Vagina (tissue), 2 donors: ENCODE measurements at regions not wholly inside any gene's neighbourhood (a gene's known extent, or its start where the extent isn't known, plus 50 kb on each side); places are given as distances from the start of the nearest gene placed in this dataset.

ENCODE experiments used
- DNase-seq, 2 donors: peaks; one replicate each; pipeline ENCODE4 v3.0.0-alpha.2; 2017; ENCODE audit errors: extremely low spot score in 2 of 2
- H3K27ac ChIP-seq: fragments of 200-600 bp; sonication (generic); one replicate; pipeline ENCODE4 v1.5.1; 2019
- H3K27me3 ChIP-seq: fragments of 200-600 bp; sonication (generic); one replicate; pipeline ENCODE4 v1.5.1; 2019
- H3K36me3 ChIP-seq, 2 donors: fragments of 200-600 bp; sonication (generic); one replicate each; pipeline ENCODE4 v1.5.1; 2017 to 2019
- H3K4me1 ChIP-seq: fragments of 200-600 bp; sonication (generic); one replicate; pipeline ENCODE4 v1.5.1; 2019
- H3K4me3 ChIP-seq, 2 donors: fragments of 200-600 bp; sonication (generic); 1 replicate in 1 of 2; 2 replicates in 1 of 2; pipeline ENCODE4 v1.5.1; 2016 to 2019
- H3K9me3 ChIP-seq: fragments of 200-600 bp; sonication (generic); one replicate; pipeline ENCODE4 v1.5.1; 2019
- POLR2A ChIP-seq, 2 donors: fragments of 450-650 bp; IDR thresholded peaks; one replicate each; pipeline ENCODE4 v1.6.1; 2017; ENCODE audit warnings: antibody characterized with exemption in 2 of 2, mild to moderate bottlenecking in 2 of 2, moderate library complexity in 2 of 2
- POLR2AphosphoS5 ChIP-seq, 2 donors: sonication (generic); formaldehyde crosslinking; IDR thresholded peaks; one replicate each; pipeline ENCODE4 v1.9.0; 2017; ENCODE audit warnings: antibody characterized with exemption in 2 of 2, mild to moderate bottlenecking in 2 of 2, low read depth in 1 of 2; ENCODE audit not compliant: insufficient read depth in 1 of 2
- intact Hi-C: fragments of 100-400 bp; cut with DNase I; formaldehyde crosslinking; loops from one replicate; pipeline ENCODE4 v1.15.1; 2023
- TF ChIP-seq, protein P1 (sequence below), 3 experiments: fragments of 450-650 bp in 2 of 3; fragments of 200-600 bp in 1 of 3; sonication (generic) in 1 of 3; IDR thresholded peaks; one replicate each; pipeline ENCODE4 v1.5.1; 2017 to 2019; ENCODE audit warnings: antibody characterized with exemption in 3 of 3, mild to moderate bottlenecking in 2 of 3, moderate library complexity in 2 of 3

DNA sequence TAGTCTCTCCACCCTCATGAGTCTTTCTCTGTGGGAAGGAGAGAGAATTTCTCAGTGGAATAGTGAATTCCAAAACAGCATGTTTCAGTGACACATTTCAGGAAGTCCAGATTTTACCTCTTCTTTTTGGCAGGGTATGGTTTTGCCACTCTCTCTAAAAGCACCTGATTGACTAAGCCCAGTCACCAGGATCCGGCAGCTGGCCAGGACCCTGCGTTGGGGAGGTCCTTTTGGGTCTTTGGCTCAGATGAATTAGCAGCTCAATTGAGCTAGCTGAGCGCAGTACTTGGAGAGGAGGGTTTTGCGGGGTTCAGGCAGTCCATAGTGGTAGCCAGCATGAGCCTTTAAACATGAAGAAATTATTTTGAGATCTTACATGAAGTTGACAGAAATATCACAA lies 548.2 kb downstream of the PDCD6IP start:
- H3K36me3 ChIP-seq = no peaks in the 10 kb centered on the region
- no peak overlapping the region for H3K27ac ChIP-seq
- no peaks in the 10 kb centered on the region for H3K9me3 ChIP-seq
- intact Hi-C loops = no loop called here
- TF ChIP-seq POLR2AphosphoS5 (IDR thresholded peaks at IDR 0.05; ENCODE audit: insufficient read depth in 1 of 2, low read depth in 1 of 2) = no peak
- TF ChIP-seq, protein P1, sequence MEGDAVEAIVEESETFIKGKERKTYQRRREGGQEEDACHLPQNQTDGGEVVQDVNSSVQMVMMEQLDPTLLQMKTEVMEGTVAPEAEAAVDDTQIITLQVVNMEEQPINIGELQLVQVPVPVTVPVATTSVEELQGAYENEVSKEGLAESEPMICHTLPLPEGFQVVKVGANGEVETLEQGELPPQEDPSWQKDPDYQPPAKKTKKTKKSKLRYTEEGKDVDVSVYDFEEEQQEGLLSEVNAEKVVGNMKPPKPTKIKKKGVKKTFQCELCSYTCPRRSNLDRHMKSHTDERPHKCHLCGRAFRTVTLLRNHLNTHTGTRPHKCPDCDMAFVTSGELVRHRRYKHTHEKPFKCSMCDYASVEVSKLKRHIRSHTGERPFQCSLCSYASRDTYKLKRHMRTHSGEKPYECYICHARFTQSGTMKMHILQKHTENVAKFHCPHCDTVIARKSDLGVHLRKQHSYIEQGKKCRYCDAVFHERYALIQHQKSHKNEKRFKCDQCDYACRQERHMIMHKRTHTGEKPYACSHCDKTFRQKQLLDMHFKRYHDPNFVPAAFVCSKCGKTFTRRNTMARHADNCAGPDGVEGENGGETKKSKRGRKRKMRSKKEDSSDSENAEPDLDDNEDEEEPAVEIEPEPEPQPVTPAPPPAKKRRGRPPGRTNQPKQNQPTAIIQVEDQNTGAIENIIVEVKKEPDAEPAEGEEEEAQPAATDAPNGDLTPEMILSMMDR (IDR thresholded peaks at IDR 0.05) = no peak
- TF ChIP-seq POLR2A (IDR thresholded peaks at IDR 0.05) = no peak
- no peaks in the 10 kb centered on the region for H3K27me3 ChIP-seq
- no peak overlapping the region for H3K4me3 ChIP-seq
- H3K4me1 ChIP-seq = no peaks in the 10 kb centered on the region
- no peak for DNase-seq

DNA sequence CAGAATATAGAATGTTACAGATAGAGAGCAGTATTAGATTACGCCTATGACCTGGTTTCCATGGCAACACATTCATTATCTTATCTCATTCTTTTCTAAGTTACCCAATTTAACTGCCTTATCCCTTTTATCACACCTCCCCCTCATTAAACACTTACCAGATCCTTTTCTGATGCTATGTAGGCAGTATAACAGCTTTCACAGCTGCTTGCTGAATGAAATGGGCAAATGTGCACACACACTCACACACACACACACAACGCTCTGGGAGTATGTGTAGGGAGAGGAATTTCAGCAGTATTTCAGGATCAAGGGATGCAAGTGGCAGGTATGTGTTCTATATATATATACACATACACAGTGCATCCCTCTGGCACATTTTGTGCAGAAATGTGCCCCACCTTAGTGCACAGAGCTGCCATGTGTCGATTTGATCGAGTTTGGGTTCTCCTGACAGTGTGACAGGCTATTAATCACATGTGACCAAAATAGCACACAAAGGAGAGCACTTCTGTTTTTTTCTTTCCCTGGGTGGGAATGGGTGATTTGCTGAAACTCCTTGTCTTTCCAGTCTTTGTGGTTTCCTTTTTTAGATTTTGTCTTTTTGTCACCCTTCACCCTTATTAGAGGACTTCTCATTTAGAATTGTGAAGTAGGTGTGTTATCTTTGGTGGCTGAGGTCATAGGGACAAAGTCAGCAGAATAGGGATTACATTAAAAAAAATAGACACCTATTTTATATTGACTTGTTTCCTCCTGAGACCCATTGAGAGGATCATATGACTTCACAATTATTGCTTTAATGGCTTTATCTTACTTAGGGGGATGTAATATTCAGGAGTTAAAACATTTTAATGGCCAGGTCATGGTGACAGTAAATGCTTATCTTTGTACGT lies 553.7 kb downstream of the PDCD6IP start:
- no peak overlapping the region for H3K27ac ChIP-seq
- TF ChIP-seq, protein P1 (IDR thresholded peaks at IDR 0.05) = no peak
- TF ChIP-seq POLR2A (IDR thresholded peaks at IDR 0.05) (no peak), POLR2AphosphoS5 (IDR thresholded peaks at IDR 0.05; ENCODE audit: insufficient read depth in 1 of 2, low read depth in 1 of 2) (no peak)
- no peak for DNase-seq
- intact Hi-C loops = no loop called here
- no peaks in the 10 kb centered on the region for H3K36me3 ChIP-seq
- H3K4me1 ChIP-seq = no peaks in the 10 kb centered on the region
- no peaks in the 10 kb centered on the region for H3K27me3 ChIP-seq
- H3K9me3 ChIP-seq = no peaks in the 10 kb centered on the region
- H3K4me3 ChIP-seq = no peak overlapping the region

DNA sequence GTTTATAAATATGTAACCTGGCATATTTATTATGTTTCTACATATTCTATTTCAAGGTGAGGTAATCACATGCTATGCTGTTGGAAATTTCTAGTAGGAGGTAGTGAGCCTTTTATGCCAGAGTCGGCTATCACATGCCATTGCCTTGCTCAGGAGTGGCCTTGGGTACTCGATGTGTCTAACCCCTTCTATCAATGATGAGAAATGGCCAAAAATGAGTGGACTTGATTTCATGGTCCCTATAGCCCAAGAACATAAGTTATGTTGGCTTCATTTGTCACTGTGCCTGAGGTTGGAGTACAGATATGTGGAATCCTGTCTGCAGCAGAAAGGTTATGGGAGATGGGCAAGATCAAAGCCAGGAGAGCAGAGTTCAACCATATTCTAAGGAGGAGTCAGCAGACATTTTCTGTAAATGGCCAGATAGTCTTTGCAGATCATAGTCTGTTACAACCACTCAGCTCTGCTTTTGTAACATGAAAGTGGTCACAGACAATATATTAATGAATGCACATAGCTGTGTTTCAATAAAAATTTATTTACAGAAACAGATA lies 554.4 kb downstream of the PDCD6IP start:
- intact Hi-C loops = no loop called here
- no peaks in the 10 kb centered on the region for H3K9me3 ChIP-seq
- H3K4me3 ChIP-seq = no peak overlapping the region
- no peak for DNase-seq
- no peaks in the 10 kb centered on the region for H3K36me3 ChIP-seq
- no peak overlapping the region for H3K27ac ChIP-seq
- TF ChIP-seq POLR2A (IDR thresholded peaks at IDR 0.05) (no peak), POLR2AphosphoS5 (IDR thresholded peaks at IDR 0.05; ENCODE audit: insufficient read depth in 1 of 2, low read depth in 1 of 2) (no peak)
- TF ChIP-seq, protein P1 (IDR thresholded peaks at IDR 0.05) = no peak
- H3K27me3 ChIP-seq = no peaks in the 10 kb centered on the region
- H3K4me1 ChIP-seq = no peaks in the 10 kb centered on the region

DNA sequence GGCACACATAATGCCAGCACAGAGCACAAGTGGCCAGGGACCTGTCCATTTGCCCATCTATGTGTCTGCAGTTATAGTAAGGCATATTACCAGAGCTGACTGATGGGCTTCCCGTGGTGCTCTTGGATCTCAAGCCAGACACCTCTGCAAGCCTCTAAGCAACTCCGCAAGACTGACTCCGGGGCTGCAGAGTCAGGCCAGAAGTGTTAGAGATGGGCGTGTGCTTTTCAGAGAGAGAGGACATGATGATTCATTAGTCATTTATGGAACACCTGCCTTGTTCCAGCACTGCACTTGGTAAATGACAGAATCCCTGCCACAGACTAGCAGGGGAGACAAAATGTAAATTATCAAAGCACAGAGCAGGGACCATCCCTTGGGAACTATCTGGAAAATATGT lies 559.0 kb downstream of the PDCD6IP start:
- TF ChIP-seq POLR2A (IDR thresholded peaks at IDR 0.05) (no peak), POLR2AphosphoS5 (IDR thresholded peaks at IDR 0.05; ENCODE audit: insufficient read depth in 1 of 2, low read depth in 1 of 2) (no peak)
- TF ChIP-seq, protein P1 (IDR thresholded peaks at IDR 0.05) = no peak
- H3K27ac ChIP-seq = no peak overlapping the region
- intact Hi-C loops = no loop called here
- H3K27me3 ChIP-seq = no peaks in the 10 kb centered on the region
- H3K4me3 ChIP-seq = no peak overlapping the region
- peaks cover 8% of the 10 kb centered on the region for H3K4me1 ChIP-seq
- DNase-seq = no peak
- H3K9me3 ChIP-seq = no peaks in the 10 kb centered on the region
- no peaks in the 10 kb centered on the region for H3K36me3 ChIP-seq

DNA sequence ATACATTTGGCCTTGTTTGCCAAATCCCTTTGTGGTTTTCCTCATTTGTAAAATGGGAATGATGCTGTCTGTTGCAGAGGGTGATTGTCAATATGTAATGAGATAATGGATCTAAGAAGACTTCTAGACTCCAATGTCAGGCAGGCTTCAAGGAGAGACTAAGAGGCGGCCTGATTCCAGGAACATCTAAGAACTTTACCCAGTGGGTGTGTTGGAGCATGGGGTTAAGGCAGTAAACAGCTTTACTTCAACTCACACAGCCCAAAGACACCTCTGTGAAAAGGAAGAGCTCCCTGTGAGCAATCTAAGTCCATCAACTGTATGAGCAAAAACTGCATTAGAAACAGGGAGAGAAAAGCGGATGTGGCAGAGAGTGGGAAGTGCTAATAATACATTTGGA lies 560.6 kb downstream of the PDCD6IP start:
- Histone ChIP-seq H3K36me3 (no peaks in the 10 kb centered on the region), H3K27ac (no peak overlapping the region), H3K4me1 (peaks cover 9% of the 10 kb centered on the region), H3K9me3 (no peaks in the 10 kb centered on the region), H3K4me3 (no peak overlapping the region), H3K27me3 (no peaks in the 10 kb centered on the region)
- no peak for DNase-seq
- TF ChIP-seq POLR2A (IDR thresholded peaks at IDR 0.05) = no peak
- TF ChIP-seq POLR2AphosphoS5 (IDR thresholded peaks at IDR 0.05; ENCODE audit: insufficient read depth in 1 of 2, low read depth in 1 of 2) = no peak
- TF ChIP-seq, protein P1 (IDR thresholded peaks at IDR 0.05) = no peak
- intact Hi-C loops = no loop called here
